ENCODE measurements at regions not wholly inside any gene's neighbourhood (a gene's known extent, or its start where the extent isn't known, plus 50 kb on each side); places are given as distances from the start of the nearest gene placed in this dataset.
A peak's percentile ranks its signal among the peaks of the same experiment; 100 is the strongest.

GRCh38 chr20:11249683-11250082 is 575.9 kb upstream of the JAG1 start:
- Histone ChIP-seq H3F3A (ENCODE audit: insufficient read depth, low read length, poor library complexity, severe bottlenecking) (no peaks in the 10 kb centered on the region), H3K36me3 (ENCODE audit: insufficient read depth, low read length) (no peaks in the 10 kb centered on the region), H3K27ac (ENCODE audit: low read length) (peak overlapping the region; percentile 71), H3K4me2 (ENCODE audit: low read length) (peak overlapping the region; percentile 76), H4K20me1 (ENCODE audit: insufficient read depth) (no peaks in the 10 kb centered on the region), H3K9me2 (ENCODE audit: insufficient read depth, low read length) (no peaks in the 10 kb centered on the region), H3K4me3 (ENCODE audit: low read length) (peak overlapping the region; percentile 53), H2AFZ (ENCODE audit: low read depth, low read length) (no peak overlapping the region), H3K27me3 (ENCODE audit: insufficient read depth, low read depth, low read length) (peaks cover 3% of the 10 kb centered on the region), H3K9ac (ENCODE audit: low read length) (peak overlapping the region; percentile 30), H3K9me3 (ENCODE audit: low read length) (no peaks in the 10 kb centered on the region), H3K79me2 (replicated peaks; ENCODE audit: insufficient read depth, low read length) (no peaks in the 10 kb centered on the region)
- TF ChIP-seq MXI1 (conservative IDR thresholded peaks at IDR 0.05; ENCODE audit: poor library complexity, severe bottlenecking) (no peak), EP300 (conservative IDR thresholded peaks at IDR 0.05; ENCODE audit: poor library complexity, severe bottlenecking) (no peak), REST (IDR thresholded peaks at IDR 0.05; ENCODE audit: borderline replicate concordance) (no peak), EZH2 (IDR thresholded peaks at IDR 0.05; ENCODE audit: borderline replicate concordance, insufficient read depth, low read length, poor library complexity, severe bottlenecking) (no peak), POLR2AphosphoS5 (IDR thresholded peaks at IDR 0.05) (no peak), RAD21 (conservative IDR thresholded peaks at IDR 0.05) (no peak), CTCF (IDR thresholded peaks at IDR 0.05; ENCODE audit: poor library complexity, severe bottlenecking) (no peak), TAF1 (IDR thresholded peaks at IDR 0.05; ENCODE audit: low read depth) (no peak), SMC3 (conservative IDR thresholded peaks at IDR 0.05; ENCODE audit: poor library complexity) (no peak)

- H4K20me1 ChIP-seq (ENCODE audit: insufficient read depth): no peaks in the 10 kb centered on the region
- no peaks in the 10 kb centered on the region for H3K79me2 ChIP-seq (replicated peaks; ENCODE audit: insufficient read depth, low read length)
- H3F3A ChIP-seq (ENCODE audit: insufficient read depth, low read length, poor library complexity, severe bottlenecking): no peaks in the 10 kb centered on the region
- H3K36me3 ChIP-seq (ENCODE audit: insufficient read depth, low read length): no peaks in the 10 kb centered on the region
- H3K4me2 ChIP-seq (ENCODE audit: low read length): no peak overlapping the region
- H3K27me3 ChIP-seq (ENCODE audit: insufficient read depth, low read depth, low read length): peaks cover 3% of the 10 kb centered on the region
- TF ChIP-seq CTCF (IDR thresholded peaks at IDR 0.05; ENCODE audit: poor library complexity, severe bottlenecking) (no peak), EP300 (conservative IDR thresholded peaks at IDR 0.05; ENCODE audit: poor library complexity, severe bottlenecking) (no peak), POLR2AphosphoS5 (IDR thresholded peaks at IDR 0.05) (no peak), RAD21 (conservative IDR thresholded peaks at IDR 0.05) (no peak), MXI1 (conservative IDR thresholded peaks at IDR 0.05; ENCODE audit: poor library complexity, severe bottlenecking) (no peak), REST (IDR thresholded peaks at IDR 0.05; ENCODE audit: borderline replicate concordance) (no peak), EZH2 (IDR thresholded peaks at IDR 0.05; ENCODE audit: borderline replicate concordance, insufficient read depth, low read length, poor library complexity, severe bottlenecking) (no peak), TAF1 (IDR thresholded peaks at IDR 0.05; ENCODE audit: low read depth) (no peak), SMC3 (conservative IDR thresholded peaks at IDR 0.05; ENCODE audit: poor library complexity) (no peak)
- no peak overlapping the region for H3K27ac ChIP-seq (ENCODE audit: low read length)
- H2AFZ ChIP-seq (ENCODE audit: low read depth, low read length): no peak overlapping the region
- H3K9me2 ChIP-seq (ENCODE audit: insufficient read depth, low read length): no peaks in the 10 kb centered on the region
- no peak overlapping the region for H3K9ac ChIP-seq (ENCODE audit: low read length)
- H3K4me3 ChIP-seq (ENCODE audit: low read length): no peak overlapping the region
- no peaks in the 10 kb centered on the region for H3K9me3 ChIP-seq (ENCODE audit: low read length)
Observed at GRCh38 chr20:11252447-11252846, 578.6 kb upstream of the JAG1 start.

Data from neural cell (in vitro differentiated cells).